ENCODE measurements at regions not wholly inside any gene's neighbourhood (a gene's known extent, or its start where the extent isn't known, plus 50 kb on each side); places are given as distances from the start of the nearest gene placed in this dataset.

DNA sequence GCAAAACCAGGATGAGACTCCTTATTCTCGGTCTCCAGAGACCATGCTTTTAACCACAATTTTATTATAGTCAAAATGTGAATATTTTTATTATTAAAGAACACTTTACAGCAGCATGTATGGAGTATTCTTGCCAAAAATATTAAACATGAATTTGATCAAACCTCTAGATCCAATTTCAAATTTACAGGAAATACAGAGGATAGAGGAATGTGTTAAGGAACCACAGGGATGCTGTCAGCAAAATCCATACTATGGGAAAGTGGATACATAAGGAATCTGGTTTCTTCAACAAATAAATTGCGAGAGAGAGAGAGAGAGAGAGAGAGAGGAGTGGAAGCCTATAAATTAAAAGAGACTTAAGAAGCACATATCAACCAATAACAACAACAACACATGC is 348.2 kb upstream of the NUDT12 start (continued):
- TF ChIP-seq, protein P1, sequence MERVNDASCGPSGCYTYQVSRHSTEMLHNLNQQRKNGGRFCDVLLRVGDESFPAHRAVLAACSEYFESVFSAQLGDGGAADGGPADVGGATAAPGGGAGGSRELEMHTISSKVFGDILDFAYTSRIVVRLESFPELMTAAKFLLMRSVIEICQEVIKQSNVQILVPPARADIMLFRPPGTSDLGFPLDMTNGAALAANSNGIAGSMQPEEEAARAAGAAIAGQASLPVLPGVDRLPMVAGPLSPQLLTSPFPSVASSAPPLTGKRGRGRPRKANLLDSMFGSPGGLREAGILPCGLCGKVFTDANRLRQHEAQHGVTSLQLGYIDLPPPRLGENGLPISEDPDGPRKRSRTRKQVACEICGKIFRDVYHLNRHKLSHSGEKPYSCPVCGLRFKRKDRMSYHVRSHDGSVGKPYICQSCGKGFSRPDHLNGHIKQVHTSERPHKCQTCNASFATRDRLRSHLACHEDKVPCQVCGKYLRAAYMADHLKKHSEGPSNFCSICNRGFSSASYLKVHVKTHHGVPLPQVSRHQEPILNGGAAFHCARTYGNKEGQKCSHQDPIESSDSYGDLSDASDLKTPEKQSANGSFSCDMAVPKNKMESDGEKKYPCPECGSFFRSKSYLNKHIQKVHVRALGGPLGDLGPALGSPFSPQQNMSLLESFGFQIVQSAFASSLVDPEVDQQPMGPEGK (CRISPR knock-in tag; IDR thresholded peaks at IDR 0.05; ENCODE audit: borderline replicate concordance) = no peak
- no peak for TF ChIP-seq ZFP3 (CRISPR knock-in tag; IDR thresholded peaks at IDR 0.05)
- no peak for TF ChIP-seq ISL1 (CRISPR knock-in tag; IDR thresholded peaks at IDR 0.05)
- no peak for TF ChIP-seq ZNF565 (CRISPR knock-in tag; conservative IDR thresholded peaks at IDR 0.05; ENCODE audit: low read depth)
- TF ChIP-seq CREB5 (CRISPR knock-in tag; IDR thresholded peaks at IDR 0.05; ENCODE audit: low read depth) = no peak
- TF ChIP-seq RARB (CRISPR knock-in tag; IDR thresholded peaks at IDR 0.05) = no peak
- TF ChIP-seq ZNF8 (CRISPR knock-in tag; IDR thresholded peaks at IDR 0.05) = no peak

GRCh38 chr5:103910011-103910410 is 347.4 kb upstream of the NUDT12 start:
- no peak for ATAC-seq
- TF ChIP-seq ZFP30 (CRISPR knock-in tag; IDR thresholded peaks at IDR 0.05) (no peak), ARNTL (CRISPR knock-in tag; IDR thresholded peaks at IDR 0.05; ENCODE audit: borderline replicate concordance, low read depth) (no peak), CSDC2 (CRISPR knock-in tag; IDR thresholded peaks at IDR 0.05) (no peak)

GRCh38 chr5:103909391-103909790 is 346.8 kb upstream of the NUDT12 start:
- TF ChIP-seq, protein P1 (CRISPR knock-in tag; IDR thresholded peaks at IDR 0.05; ENCODE audit: borderline replicate concordance) = no peak
- no peak for TF ChIP-seq ISL1 (CRISPR knock-in tag; IDR thresholded peaks at IDR 0.05)
- TF ChIP-seq ZNF70 (CRISPR knock-in tag; IDR thresholded peaks at IDR 0.05) = no peak
- no peak for TF ChIP-seq CREB5 (CRISPR knock-in tag; IDR thresholded peaks at IDR 0.05; ENCODE audit: low read depth)
- TF ChIP-seq ZFP30 (CRISPR knock-in tag; IDR thresholded peaks at IDR 0.05) = no peak
- no peak for TF ChIP-seq PPARA (CRISPR knock-in tag; IDR thresholded peaks at IDR 0.05; ENCODE audit: borderline replicate concordance)
- TF ChIP-seq SNAI2 (CRISPR knock-in tag; IDR thresholded peaks at IDR 0.05) = no peak
- TF ChIP-seq BACH2 (CRISPR knock-in tag; IDR thresholded peaks at IDR 0.05; ENCODE audit: borderline replicate concordance) = no peak
- TF ChIP-seq ZFP3 (CRISPR knock-in tag; IDR thresholded peaks at IDR 0.05) = no peak
- TF ChIP-seq POU6F1 (CRISPR knock-in tag; IDR thresholded peaks at IDR 0.05; ENCODE audit: borderline replicate concordance, low read depth) = no peak
- TF ChIP-seq TSHZ2 (CRISPR knock-in tag; IDR thresholded peaks at IDR 0.05) = no peak
- TF ChIP-seq ZNF565 (CRISPR knock-in tag; conservative IDR thresholded peaks at IDR 0.05; ENCODE audit: low read depth) = no peak
- no peak for TF ChIP-seq CSDC2 (CRISPR knock-in tag; IDR thresholded peaks at IDR 0.05)
- TF ChIP-seq OSR1 (CRISPR knock-in tag; IDR thresholded peaks at IDR 0.05) = no peak
- TF ChIP-seq ESRRG (CRISPR knock-in tag; IDR thresholded peaks at IDR 0.05) = no peak
- no peak for TF ChIP-seq ARNTL (CRISPR knock-in tag; IDR thresholded peaks at IDR 0.05; ENCODE audit: borderline replicate concordance, low read depth)
- TF ChIP-seq TOX (CRISPR knock-in tag; IDR thresholded peaks at IDR 0.05; ENCODE audit: borderline replicate concordance) = no peak
- no peak for ATAC-seq
